ENCODE measurements at regions not wholly inside any gene's neighbourhood (a gene's known extent, or its start where the extent isn't known, plus 50 kb on each side); places are given as distances from the start of the nearest gene placed in this dataset.

DNA sequence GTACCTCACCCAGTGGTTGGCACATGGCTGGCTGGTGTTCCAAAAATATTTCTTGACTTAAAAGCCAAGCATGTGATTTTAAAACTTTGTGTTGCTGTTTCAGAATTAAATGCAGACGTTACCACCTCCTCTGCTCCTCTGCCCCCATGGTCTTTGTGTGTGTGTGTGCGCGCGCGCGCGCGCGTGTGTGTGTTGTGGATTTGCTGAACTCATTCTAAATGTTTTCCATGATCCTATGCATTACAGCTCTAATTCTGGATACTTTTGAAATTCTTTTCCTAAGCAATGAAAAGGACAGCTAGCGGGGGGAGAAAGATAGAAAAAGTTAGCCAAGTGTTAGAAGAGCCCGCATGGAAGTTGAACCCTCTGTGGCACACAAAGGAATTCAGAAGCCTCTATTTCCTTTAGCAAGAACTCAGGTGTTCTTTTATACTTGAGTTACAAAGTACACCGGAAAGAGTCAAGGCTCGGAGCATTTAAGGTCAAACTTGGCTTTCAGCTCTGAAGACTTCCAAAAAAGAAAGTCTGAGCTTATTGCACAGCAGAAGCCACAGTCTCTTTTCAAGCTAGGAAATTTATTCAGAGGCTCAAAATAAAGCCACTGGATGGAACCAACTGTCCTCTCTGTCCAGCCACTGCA, 350.5 kb upstream of the TBL1XR1 start:
- no peak for DNase-seq

DNA sequence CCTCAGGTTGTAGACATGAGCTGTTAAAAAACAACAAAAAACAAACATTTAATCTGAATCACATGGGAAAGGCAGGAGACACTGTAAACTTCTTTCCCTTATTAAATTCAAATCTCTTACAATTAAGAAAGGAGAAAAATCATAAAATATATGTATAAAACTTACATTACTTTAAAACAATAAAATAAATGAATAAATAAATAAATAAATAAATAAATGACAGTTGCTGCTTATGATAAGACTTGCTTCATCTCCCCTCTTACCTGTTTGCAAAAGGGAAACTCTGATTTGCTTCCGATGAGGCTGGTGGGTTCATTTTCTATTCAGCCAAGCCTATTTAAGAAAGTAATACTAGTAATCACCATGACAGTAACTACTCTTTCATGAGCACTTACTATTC, 353.4 kb upstream of the TBL1XR1 start:
- no peak for DNase-seq

DNA sequence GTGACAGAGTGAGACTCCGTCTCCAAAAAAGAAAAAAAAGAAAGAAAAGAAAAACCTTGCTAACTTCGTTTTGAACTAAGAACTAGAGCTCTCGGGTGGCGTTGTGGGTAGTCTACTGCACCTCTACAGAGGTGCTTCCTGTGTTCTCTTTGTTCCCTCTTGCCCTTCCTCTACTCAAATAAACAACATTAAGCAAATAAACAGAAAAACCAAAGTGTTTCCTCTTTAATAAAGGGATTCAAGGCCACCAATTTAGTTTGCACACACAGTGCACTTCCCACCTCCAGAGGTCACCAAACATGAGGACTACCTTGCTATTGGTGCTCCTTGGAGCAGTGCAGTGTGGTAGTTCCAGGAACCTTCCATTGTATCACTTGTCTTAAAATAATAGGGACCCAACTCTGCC, 354.2 kb upstream of the TBL1XR1 start:
- DNase-seq = no peak

DNA sequence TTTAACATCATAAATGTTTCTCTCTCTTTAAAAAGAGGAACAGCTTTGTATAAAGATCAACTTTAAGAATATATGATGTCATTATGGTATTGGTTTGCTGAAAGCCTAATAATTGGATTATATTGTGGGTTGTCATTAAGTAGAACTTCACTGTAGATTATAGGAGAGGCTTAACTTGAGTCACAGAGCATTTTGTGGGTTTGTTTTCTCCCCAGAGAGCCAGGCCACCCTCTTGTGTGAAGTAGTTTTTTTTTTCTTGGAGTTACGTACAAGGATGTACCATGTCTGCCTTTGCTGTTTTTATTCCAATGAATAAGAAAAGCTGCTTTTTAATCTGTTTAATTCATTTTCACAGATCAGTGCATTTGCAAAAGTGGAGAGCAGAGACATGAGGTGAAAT, 354.8 kb upstream of the TBL1XR1 start:
- no peak for DNase-seq

DNA sequence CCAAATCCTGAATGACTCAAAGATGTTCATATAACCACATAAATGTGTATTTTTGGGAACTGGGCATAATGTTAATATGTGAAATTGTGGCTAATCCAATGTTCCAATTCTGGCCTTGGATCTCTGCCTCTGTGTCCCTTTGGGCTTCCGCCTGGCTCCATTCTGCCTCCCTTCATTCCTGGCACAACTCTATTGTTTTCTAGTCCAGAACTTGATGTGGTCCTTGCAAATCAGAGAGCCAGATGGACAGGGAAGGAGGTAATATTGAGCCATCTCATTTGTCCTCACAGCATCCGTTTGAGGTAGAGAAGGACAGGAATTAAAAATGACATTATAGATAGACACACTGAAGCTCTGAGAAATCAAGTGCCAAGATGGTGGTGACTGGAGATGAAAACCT, 355.7 kb upstream of the TBL1XR1 start:
- DNase-seq = no peak

DNA sequence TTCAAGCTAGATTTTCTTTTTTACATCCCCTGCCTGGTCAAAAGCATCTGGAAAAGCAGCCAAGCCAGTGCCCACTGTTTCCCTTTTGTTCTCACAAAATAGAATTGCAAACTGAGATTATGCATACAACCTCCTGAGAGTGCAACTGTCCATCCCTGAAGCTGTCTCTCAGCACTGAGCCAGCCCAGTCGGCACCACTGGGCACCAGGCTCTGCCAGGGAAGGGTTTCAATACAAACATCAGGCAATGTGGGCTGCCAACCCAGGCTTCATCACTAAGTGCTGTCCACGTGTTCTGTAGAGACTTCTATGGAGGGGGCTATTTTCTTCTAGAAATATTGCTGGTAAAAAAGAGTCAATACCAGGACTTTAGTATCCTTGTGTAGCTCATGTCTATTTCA, 356.3 kb upstream of the TBL1XR1 start:
- no peak for DNase-seq

DNA sequence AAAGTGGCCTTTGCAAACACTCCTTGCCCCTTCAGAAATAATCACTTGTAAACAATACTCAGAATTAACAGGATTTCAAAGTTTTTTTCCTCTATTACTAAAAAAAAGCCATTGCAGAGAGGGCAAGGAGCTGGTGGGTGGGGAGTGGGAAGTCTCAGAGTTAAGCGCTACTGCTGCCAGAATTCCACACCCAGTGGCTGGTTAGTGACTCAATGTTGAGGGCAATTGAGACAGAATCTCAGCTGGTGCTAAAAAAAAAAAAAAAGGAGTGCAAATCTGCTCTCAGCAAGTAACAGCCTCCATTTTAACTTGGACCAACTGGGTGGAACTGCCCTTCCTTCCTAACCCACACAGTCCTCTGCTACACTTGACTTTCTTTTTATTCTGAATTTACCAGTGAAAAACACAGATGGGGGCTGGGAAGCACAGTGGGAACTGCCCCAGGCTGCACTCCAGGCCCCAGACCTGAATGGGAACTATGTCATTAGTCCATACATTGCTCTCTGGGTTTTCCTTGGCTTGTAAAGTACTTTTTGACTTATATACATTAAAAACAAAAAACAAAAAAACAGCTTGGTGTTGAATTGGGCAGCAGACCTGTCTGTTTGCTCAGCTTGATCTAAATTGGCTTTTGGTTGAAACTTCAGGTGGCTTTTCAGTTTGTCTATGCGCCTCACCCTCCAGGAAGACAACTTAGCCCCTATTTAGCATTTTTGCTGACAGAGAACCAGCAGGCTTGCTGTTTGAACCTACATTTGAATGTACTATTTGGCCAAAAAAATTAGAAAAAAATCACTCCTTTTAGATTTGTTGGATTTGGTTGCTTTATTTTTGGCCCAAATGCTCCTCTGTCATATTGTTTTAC, 357.8 kb upstream of the TBL1XR1 start:
- DNase-seq = no peak

DNA sequence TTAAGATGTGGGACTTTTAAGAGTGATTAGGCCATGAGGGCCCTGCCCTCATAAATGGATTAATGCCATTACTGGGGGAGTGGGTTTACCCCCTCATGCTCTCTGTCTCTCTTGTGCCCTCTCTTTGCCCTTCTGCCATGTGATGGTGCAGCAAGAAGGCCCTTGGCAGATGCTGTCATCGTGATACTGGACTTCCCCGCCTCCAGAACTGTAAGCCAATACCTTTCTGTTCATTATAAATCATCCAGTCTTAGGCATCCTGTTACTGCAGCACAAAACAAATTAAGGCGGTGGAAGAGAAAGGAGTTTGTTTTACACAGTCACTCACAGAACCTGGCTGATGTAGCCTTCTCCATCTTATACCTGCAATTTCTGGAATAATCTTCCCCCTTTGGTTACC, 360.3 kb upstream of the TBL1XR1 start:
- no peak for DNase-seq

DNA sequence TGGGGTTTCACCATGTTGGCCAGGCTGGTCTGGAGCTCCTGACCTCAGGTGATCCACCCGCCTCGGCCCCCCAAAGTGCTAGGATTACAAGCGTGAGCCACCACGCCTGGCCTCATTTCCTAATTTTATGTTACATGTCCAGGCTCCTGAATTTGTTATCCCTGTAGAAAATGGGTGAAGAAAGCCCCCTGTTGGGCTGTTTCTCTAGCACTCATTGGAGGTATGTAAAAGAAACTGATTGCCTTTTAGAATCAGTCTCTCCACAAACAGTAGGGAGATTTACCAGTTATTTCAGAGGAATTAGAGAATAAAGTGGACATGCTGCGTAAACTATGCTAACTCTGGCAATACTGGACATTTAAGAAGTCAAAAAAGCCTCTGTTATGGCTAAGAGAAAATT, 364.1 kb upstream of the TBL1XR1 start:
- no peak for DNase-seq

DNA sequence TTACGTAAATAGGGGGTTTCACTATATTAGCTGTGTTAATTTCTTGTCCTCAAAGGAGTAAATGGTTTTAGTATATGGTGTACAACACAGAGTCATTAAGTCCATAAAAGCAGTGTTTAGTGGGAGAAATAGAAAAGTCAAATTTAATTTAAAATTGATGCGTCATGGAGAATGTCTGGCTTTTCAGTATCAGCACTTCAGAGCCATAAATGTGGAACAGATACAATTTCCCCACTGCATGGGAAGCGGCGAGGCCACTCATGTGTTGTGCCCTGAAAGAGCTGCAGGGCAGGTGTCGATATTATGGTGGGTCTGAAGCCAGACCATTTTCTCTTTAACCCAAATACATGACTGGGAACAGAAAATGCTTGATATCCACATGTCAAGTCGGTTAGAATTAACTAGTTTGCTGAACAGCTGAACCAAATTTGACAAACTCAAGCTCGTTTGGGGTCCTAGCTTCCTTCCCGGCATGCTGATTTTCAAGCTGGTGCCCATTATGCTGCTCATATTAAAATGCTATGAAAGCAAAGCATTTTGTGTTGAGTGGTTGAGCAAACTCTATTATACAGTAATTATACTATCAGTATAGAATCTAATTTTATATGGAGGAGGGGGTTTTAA, 364.6 kb upstream of the TBL1XR1 start:
- no peak for DNase-seq

DNA sequence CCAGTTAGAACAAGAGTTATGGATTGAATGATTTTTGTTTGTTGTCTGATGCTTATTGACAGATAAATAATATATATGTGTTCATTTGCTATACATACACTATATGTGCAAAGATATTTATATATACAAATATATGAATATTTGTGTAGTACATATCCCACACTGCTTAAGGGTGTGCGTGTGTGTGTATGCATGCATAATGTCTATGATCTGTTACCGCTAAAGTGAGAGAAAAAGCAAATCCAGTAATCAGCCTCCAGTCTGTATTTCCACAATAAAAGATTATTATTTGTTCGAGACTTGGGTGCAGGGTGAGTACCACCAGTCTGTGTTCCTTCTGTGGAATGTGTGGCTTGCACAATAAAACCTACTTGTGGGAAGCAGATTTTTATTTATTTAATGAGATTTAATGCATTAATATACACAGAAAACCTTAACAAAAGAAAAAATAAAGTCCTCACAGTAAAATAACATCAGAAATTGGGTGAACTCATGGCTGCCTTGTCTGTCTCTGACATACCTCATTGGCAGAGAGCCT, 366.0 kb upstream of the TBL1XR1 start:
- no peak for DNase-seq

DNA sequence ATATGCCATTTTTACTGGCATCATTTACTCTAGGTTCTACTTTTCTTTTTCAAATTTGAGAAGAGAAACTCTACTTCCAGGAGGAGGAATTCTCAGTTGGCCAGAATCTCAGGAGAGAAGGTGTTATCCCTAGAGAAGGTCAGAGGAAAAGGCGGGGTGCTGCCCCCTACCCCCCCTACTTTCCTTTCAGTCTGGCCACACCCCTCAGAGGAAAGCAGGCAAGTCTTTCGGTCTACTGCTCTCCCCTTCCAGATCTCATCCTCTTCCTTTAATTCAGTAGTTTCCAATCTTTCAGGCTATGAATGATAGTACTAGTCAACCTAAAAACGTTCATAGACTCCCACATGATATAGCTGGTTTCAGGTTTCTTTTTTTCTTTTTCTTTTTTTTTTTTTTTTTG, 366.5 kb upstream of the TBL1XR1 start:
- no peak for DNase-seq

DNA sequence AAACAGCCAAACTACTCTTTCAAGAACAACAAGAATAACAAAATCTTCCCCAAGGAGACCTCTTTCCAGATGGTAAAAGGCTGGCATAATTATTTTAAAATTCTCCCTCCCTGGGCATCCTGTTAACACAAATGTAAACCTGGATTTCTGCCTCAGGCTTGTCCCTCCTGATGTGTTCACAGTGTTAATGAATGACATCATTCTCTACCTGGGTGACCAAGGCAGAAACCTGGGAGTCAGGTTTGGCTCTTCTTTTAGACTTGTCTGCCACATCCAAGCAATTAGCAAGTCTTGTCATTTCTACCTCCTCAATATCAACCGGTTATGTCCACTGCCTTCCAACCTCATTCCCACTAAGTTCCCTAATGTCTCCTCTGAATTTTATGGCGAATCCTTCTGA, 368.7 kb upstream of the TBL1XR1 start:
- no peak for DNase-seq

DNA sequence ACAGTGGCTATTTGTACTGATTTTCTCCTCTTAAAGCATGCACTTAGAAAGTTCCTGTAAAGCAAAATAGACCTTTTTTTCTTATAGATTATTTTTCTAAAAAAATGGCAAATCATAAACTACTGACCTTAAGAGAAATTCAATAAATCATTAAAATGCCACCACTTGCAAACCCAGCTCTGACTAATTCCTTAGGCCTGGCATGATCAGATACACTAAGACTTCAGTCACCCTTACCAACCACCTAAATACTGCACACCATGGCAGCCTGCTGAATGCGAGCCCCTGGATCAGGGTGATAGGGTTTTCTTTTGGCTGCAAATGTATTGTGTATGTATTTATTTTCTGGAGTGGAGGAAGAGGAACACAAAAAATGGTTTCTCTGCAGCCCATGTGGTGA, 370.6 kb upstream of the TBL1XR1 start:
- DNase-seq = no peak

DNA sequence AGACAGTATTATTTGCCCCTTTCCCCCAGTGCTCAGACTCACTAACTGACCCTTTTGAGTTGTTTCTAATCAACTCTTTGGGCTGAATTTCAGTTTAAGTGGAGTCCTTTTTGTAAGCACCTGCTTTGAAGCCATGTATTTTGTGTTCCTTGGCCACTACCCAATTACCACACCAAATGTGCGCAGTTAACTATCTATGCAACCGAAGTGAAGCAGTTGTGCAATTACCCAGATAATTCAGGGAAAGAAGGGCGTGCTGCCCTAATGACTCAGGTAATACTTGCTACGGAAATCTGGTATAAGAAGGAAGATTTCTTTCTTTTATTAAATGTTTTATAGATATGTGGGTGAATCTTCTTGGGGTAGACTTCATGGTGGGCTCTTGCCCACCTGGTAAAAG, 371.9 kb upstream of the TBL1XR1 start:
- DNase-seq = no peak

DNA sequence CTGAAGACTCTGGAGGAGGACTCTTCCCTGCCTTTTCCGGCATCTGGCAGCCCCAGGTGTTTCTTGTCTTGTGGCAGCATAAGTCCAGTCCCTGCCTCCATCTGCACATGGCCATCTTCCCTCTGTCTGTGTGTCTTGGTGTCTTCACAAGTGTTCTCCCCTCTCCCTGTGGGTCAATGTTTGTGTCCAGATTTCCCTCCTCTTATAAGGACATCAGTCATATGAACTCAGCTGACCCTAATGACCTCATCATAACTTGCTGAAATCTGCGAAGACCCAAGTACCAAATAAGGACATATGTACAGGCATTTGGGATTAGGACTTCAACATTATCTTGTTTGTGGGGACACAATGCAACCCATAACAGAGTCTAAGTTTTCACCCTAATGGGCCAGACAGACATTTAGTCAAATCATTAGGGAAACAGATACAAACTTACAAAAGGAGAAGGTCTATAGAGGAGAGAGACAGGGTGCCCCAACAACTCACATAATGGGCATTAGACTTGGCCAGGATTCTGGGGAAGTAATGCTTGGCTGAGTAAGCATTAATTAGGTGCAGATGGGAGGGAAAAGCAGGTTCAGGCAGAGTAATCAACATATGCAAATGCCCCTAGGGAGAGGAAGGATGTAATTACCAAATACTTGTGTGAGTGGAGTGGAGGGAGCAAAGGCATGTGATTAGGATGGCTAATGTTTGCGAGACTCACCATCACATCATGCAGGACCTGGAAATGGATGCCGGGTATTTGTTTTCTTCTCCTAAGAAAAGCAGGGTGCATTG, 372.8 kb upstream of the TBL1XR1 start:
- no peak for DNase-seq

DNA sequence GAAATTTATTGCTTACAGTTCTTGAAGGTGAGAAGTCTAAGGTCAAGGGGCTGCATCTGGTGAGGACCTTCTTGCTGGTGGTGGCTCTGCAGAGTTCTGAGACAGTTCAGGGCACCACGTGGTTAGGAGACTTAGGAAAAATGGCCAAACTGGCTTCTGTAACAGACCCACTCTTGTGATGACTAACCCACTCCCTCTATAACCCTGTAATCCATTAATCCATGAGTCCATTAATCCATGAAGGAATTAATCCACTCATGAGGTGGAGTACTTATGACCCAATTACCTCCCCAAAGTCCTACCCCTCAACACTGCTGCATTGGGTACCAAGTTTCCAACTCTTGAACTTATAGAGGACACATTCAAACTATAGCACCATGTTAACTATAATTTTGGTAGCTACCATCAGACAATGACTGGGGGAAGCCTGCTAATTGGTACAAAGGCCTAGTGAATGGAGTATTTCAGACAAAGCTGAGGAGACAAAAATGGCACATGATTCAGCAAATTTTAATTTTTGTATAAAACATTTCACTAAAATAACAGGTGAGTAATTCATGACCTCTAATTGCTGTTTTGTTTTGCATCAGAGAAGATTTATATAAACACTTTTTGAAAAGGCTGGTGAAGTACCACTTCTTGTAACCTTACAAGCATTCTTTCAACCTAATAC, 374.1 kb upstream of the TBL1XR1 start:
- DNase-seq = no peak

DNA sequence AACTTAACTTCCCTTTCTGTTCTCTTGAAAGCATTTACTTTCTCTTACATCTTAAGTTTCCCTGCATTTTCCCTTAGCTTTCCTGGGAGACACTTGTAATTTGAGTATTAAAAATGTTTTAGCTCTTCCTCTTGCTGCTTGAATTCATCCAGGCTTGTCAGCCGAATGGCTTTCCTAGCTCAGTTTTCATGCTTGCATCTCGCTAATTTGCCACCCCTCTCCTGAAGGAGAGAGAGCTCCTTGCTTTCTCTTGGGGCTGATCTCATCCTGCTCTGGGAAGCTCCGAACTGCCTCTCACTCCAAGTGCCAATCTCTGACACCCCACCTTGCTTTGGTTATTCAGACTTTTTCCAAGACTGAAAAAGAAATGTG, 374.6 kb upstream of the TBL1XR1 start:
- no peak for DNase-seq

DNA sequence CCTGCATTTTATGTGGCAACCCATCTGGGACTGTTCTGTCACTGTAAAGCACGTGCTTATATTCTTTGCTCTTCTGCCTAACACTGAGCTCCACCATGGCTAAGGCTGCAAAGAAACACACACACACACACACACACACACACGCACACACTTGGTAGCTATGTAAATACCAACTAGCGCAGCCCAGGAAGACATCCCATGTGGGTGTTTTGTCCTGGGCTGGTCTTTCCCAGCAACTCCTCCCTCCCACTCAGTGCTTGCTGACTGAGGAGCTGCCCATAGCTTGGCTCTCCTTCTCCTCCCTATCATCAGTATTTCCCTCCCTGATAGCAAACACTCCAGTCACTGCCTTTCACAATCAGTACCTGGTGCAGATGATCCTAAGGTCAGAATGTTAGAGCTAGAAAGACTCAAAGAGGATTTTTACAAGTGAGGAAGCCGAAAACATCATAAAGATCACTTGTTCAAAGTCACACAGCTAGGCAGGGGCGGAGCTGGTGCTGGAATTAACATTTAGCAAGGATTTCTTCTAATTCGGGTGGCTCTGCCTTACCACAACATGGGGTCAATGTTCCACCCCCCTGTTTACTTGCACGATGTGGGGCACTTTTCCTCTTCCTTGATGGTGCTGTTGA, 377.1 kb upstream of the TBL1XR1 start:
- no peak for DNase-seq

DNA sequence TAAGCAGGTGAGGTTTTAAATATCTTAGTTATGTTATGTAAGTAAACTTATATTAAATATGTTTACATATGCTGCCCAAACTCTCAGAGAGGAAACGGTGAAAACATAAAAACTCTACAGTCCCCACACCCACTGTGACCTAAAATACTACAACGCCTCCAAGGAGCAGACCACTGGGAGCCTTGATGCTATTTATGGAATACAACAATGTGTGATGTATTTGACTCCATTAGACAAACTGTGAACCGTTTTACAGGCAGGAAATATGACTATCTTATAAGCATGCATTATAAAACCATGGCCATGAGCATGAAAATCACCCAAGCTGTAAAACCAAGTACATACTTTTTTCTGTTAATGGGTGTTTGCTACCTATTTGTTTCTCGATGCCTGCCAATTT, 379.5 kb upstream of the TBL1XR1 start:
- DNase-seq = no peak

DNA sequence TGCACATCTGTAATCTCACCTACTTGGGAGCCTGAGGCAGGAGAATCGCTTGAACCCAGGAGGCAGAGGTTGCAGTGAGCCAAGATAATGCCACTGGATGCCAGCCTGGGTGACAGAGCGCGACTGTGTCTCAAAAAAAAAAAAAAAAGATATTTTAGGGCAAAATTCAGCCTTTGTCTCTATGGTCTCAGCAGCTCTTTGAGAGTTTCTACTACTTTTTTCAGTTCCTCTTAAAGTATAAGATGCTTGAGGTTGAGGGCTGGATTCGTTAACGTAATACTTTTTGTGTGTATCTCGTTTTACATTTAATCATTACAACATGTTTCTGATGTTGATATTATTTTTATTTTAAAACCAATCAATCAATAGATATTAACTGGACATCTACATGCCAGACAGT, 381.2 kb upstream of the TBL1XR1 start:
- DNase-seq = no peak

DNA sequence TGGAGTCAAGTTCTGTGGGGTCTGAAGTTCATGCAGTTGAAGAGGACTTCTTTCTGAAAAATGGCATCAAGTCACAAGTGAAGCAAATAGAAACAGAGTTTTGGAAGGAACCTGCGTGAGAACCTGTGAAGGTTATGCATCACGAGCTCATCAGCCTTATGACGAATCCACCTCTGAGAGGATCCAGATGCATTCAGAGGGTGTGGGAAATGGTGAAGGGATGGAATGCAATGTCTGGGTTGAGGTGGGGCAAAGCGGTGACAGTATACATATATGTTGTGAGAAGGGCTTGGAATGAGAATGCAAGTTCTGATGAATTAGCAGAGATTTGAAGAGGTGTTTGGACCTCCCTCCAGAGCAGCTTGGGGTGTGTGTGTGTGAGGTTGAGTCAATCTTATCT, 382.1 kb upstream of the TBL1XR1 start:
- no peak for DNase-seq

Data from stimulated activated CD4-positive, alpha-beta T cell treated with anti-CD3 and anti-CD28 coated beads, Interleukin-4, amount 100 ng/mL, for 1 hour (primary cell).